GM23338 (cell line): ENCODE measurements at regions not wholly inside any gene's neighbourhood (a gene's known extent, or its start where the extent isn't known, plus 50 kb on each side); places are given as distances from the start of the nearest gene placed in this dataset.

Experiments used
- ATAC-seq: fragments of 200-7000 bp; cut with Tn5 transposase; 3 replicates; pipeline ENCODE4 v1.9.1; 2020
- DNase-seq: peaks from one replicate; pipeline ENCODE4 v3.0.0-alpha.2; 2015; ENCODE audit warnings: low spot score
- H2AFZ ChIP-seq: fragments of 200-600 bp; sonication (generic); 2 replicates; pipeline ENCODE4 v1.8.0; 2016; ENCODE audit warnings: antibody characterized with exemption, mild to moderate bottlenecking, moderate library complexity
- H3F3A ChIP-seq: fragments of 200-600 bp; sonication (generic); replicated peaks from 2 replicates; pipeline ENCODE4 v1.8.0; 2017; ENCODE audit warnings: antibody characterized with exemption, mixed run types, low read depth
- H3K27ac ChIP-seq: fragments of 200-600 bp; sonication (generic); 2 replicates; pipeline ENCODE4 v1.6.1; 2016; ENCODE audit warnings: low read depth
- H3K27me3 ChIP-seq: fragments of 200-600 bp; sonication (generic); 2 replicates; pipeline ENCODE4 v1.8.0; 2016; ENCODE audit warnings: mild to moderate bottlenecking, mixed run types, moderate library complexity; ENCODE audit not compliant: insufficient read depth
- H3K36me3 ChIP-seq: fragments of 200-600 bp; sonication (generic); 2 replicates; pipeline ENCODE4 v1.8.0; 2016; ENCODE audit warnings: mild to moderate bottlenecking; ENCODE audit not compliant: insufficient read depth
- H3K4me1 ChIP-seq: fragments of 200-600 bp; sonication (generic); 2 replicates; pipeline ENCODE4 v1.8.0; 2016; ENCODE audit warnings: mild to moderate bottlenecking, moderate library complexity; ENCODE audit not compliant: insufficient read depth
- H3K4me2 ChIP-seq: fragments of 200-600 bp; sonication (generic); 2 replicates; pipeline ENCODE4 v1.7.1; 2017; ENCODE audit warnings: mixed run types
- H3K4me3 ChIP-seq: fragments of 200-600 bp; sonication (generic); 2 replicates; pipeline ENCODE4 v1.6.1; 2016; ENCODE audit warnings: mixed run types
- H3K79me2 ChIP-seq: fragments of 200-600 bp; sonication (generic); replicated peaks from 2 replicates; pipeline ENCODE4 v1.8.0; 2017; ENCODE audit warnings: mild to moderate bottlenecking; ENCODE audit not compliant: insufficient read depth
- H3K9me2 ChIP-seq: fragments of 200-600 bp; sonication (generic); 2 replicates; pipeline ENCODE4 v1.8.0; 2017; ENCODE audit not compliant: insufficient read depth
- H4K20me1 ChIP-seq: fragments of 200-600 bp; sonication (generic); replicated peaks from 2 replicates; pipeline ENCODE4 v1.8.0; 2017; ENCODE audit warnings: mild to moderate bottlenecking; ENCODE audit not compliant: insufficient read depth
- H3K27ac Mint-ChIP-seq: 2 replicates; pipeline ENCODE4 v1.8.0; 2020; ENCODE audit warnings: inconsistent platforms, mild to moderate bottlenecking, moderate library complexity, mixed read lengths
- H3K27me3 Mint-ChIP-seq: 3 replicates; pipeline ENCODE4 v1.8.0; 2022; ENCODE audit warnings: low read depth, mild to moderate bottlenecking, moderate library complexity, mixed read lengths, inconsistent platforms; ENCODE audit not compliant: insufficient read depth, poor library complexity
- H3K36me3 Mint-ChIP-seq: 3 replicates; pipeline ENCODE4 v1.8.0; 2021; ENCODE audit warnings: low read depth, mild to moderate bottlenecking, inconsistent platforms, moderate library complexity, mixed read lengths
- H3K4me1 Mint-ChIP-seq: 3 replicates; pipeline ENCODE4 v1.8.0; 2020; ENCODE audit warnings: mild to moderate bottlenecking, inconsistent platforms, mixed read lengths
- H3K4me3 Mint-ChIP-seq: 3 replicates; pipeline ENCODE4 v1.8.0; 2021; ENCODE audit warnings: moderate library complexity, mild to moderate bottlenecking, inconsistent platforms, mixed read lengths
- H3K9me3 Mint-ChIP-seq: 3 replicates; pipeline ENCODE4 v1.8.0; 2020; ENCODE audit warnings: moderate library complexity, mild to moderate bottlenecking, inconsistent platforms, mixed read lengths
- CREB1 ChIP-seq: fragments of 250-450 bp; sonication (Bioruptor Pico); IDR thresholded peaks from 2 replicates; pipeline ENCODE4 v1.5.0; 2020; ENCODE audit warnings: low read depth, mild to moderate bottlenecking, moderate library complexity
- CTCF ChIP-seq, 2 experiments: fragments of 200-600 bp in 1 of 2; sonication (generic) in 1 of 2; conservative IDR thresholded peaks; 2 replicates each; pipeline versions ENCODE4 v1.5.1 to v1.6.1; 2016 to 2017; ENCODE audit warnings: antibody characterized with exemption in 2 of 2, low read depth in 2 of 2, mild to moderate bottlenecking in 2 of 2, moderate library complexity in 1 of 2
- ETS1 ChIP-seq: IDR thresholded peaks from 2 replicates; pipeline ENCODE4 v1.6.1; 2016; ENCODE audit warnings: antibody characterized with exemption
- EZH2 ChIP-seq: fragments of 200-600 bp; sonication (generic); IDR thresholded peaks from one replicate; pipeline ENCODE4 v1.8.0; 2017; ENCODE audit warnings: antibody characterized with exemption, mild to moderate bottlenecking, low read depth; ENCODE audit not compliant: unreplicated experiment
- EZH2phosphoT487 ChIP-seq: fragments of 200-600 bp; sonication (generic); IDR thresholded peaks from one replicate; pipeline ENCODE4 v1.8.1; 2018; ENCODE audit warnings: antibody characterized with exemption; ENCODE audit not compliant: unreplicated experiment
- JUNB ChIP-seq: IDR thresholded peaks from one replicate; pipeline ENCODE4 v1.6.1; 2016; ENCODE audit warnings: antibody characterized with exemption; ENCODE audit not compliant: unreplicated experiment
- NANOG ChIP-seq: IDR thresholded peaks from 2 replicates; pipeline ENCODE4 v1.6.1; 2016; ENCODE audit warnings: antibody characterized with exemption, borderline replicate concordance
- STAT1 ChIP-seq: IDR thresholded peaks from one replicate; pipeline ENCODE4 v1.6.1; 2016; ENCODE audit warnings: antibody characterized with exemption; ENCODE audit not compliant: unreplicated experiment
- ZNF114 ChIP-seq: fragments of 250-450 bp; sonication (Bioruptor Pico); IDR thresholded peaks from 2 replicates; pipeline ENCODE4 v1.5.0; 2020; ENCODE audit warnings: mild to moderate bottlenecking, moderate library complexity
- ZNF331 ChIP-seq: fragments of 250-450 bp; sonication (Bioruptor Pico); IDR thresholded peaks from 2 replicates; pipeline ENCODE4 v1.5.0; 2020; ENCODE audit warnings: low read depth, mild to moderate bottlenecking, moderate library complexity
- ZNF462 ChIP-seq: fragments of 250-450 bp; sonication (Bioruptor Pico); IDR thresholded peaks from 2 replicates; pipeline ENCODE4 v1.5.0; 2020; ENCODE audit warnings: mild to moderate bottlenecking, moderate library complexity

GRCh38 chr3:153749070-153749610, 372.1 kb upstream of the ARHGEF26 start:
- Histone ChIP-seq H3K27ac (no peak overlapping the region), H3K4me3 (no peak overlapping the region), H3K4me2 (no peak overlapping the region), H3K36me3 (no peaks in the 10 kb centered on the region), H2AFZ (no peak overlapping the region), H4K20me1 (no peaks in the 10 kb centered on the region), H3F3A (no peaks in the 10 kb centered on the region), H3K27me3 (no peaks in the 10 kb centered on the region), H3K79me2 (no peaks in the 10 kb centered on the region), H3K4me1 (peaks cover 9% of the 10 kb centered on the region; the same call in 1 of the 2 replicates), H3K9me2 (no peaks in the 10 kb centered on the region)
- H3K4me3 Mint-ChIP-seq: no peak overlapping the region
- ATAC-seq (no peak), DNase-seq (no peak)
- no peak for TF ChIP-seq CREB1 (CRISPR knock-in tag)
- TF ChIP-seq ZNF331 (CRISPR knock-in tag): no peak
- TF ChIP-seq ETS1: no peak
- no peak for TF ChIP-seq EZH2
- H3K9me3 Mint-ChIP-seq: no peaks in the 10 kb centered on the region
- no peaks in the 10 kb centered on the region for H3K36me3 Mint-ChIP-seq
- peaks cover 3% of the 10 kb centered on the region; the same call in 1 of the 3 replicates for H3K4me1 Mint-ChIP-seq
- H3K27ac Mint-ChIP-seq: no peak overlapping the region
- H3K27me3 Mint-ChIP-seq: peaks cover 2% of the 10 kb centered on the region

GRCh38 chr3:153752405-153753027, 368.7 kb upstream of the ARHGEF26 start:
- Histone ChIP-seq H3K9me2 (no peaks in the 10 kb centered on the region), H4K20me1 (no peaks in the 10 kb centered on the region), H3K27ac (no peak overlapping the region), H3F3A (no peaks in the 10 kb centered on the region), H2AFZ (peak overlapping the region; percentile 79; the same call in 1 of the 2 replicates), H3K4me2 (no peak overlapping the region), H3K36me3 (no peaks in the 10 kb centered on the region), H3K4me3 (no peak overlapping the region), H3K4me1 (peaks cover 9% of the 10 kb centered on the region; the same call in 1 of the 2 replicates), H3K27me3 (no peaks in the 10 kb centered on the region), H3K79me2 (no peaks in the 10 kb centered on the region)
- Mint-ChIP-seq H3K4me3 (no peak overlapping the region), H3K27ac (no peak overlapping the region; the same call in 1 of the 2 replicates), H3K9me3 (no peaks in the 10 kb centered on the region), H3K27me3 (no peaks in the 10 kb centered on the region), H3K4me1 (peaks cover 3% of the 10 kb centered on the region; the same call in 1 of the 3 replicates), H3K36me3 (no peaks in the 10 kb centered on the region; the same call in 2 of the 3 replicates)
- DNase-seq: no peak
- no peak for ATAC-seq
- TF ChIP-seq EZH2 (no peak), NANOG (no peak), STAT1 (no peak), EZH2phosphoT487 (no peak), JUNB (no peak), ZNF462 (CRISPR knock-in tag) (no peak), ZNF114 (CRISPR knock-in tag) (no peak), CTCF (conservative IDR thresholded peaks at IDR 0.05; ENCODE audit: low read depth in 2 of 2) (no peak)
